ENCODE measurements at regions not wholly inside any gene's neighbourhood (a gene's known extent, or its start where the extent isn't known, plus 50 kb on each side); places are given as distances from the start of the nearest gene placed in this dataset.

DNA sequence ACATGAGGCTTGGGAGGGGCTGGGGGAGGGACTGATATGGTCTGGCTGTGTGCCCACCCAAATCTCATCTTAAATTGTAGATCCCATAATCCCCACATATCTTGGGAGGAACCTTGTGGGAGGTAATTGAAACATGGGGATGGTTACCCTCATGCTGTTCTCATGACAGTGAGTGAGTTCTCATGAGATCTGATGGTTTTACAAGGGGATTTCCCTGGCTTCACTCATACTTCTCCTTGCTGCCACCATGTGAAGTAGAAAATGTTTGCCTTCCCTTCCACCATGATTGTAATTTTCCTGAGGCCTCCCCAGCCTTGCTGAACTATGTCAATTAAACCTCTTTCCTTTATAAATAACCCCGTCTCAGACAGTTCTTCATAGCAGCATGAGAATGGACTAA, 362.9 kb downstream of the PCNX1 start:
- DNase-seq (no peak), FAIRE-seq (no peak), ATAC-seq (no peak)
- H3K27me3 ChIP-seq: no peaks in the 10 kb centered on the region
- 81 to 93% methylated on average over 1 of the region's 1 CpG for WGBS, 2 donors
- TF ChIP-seq, protein P1, sequence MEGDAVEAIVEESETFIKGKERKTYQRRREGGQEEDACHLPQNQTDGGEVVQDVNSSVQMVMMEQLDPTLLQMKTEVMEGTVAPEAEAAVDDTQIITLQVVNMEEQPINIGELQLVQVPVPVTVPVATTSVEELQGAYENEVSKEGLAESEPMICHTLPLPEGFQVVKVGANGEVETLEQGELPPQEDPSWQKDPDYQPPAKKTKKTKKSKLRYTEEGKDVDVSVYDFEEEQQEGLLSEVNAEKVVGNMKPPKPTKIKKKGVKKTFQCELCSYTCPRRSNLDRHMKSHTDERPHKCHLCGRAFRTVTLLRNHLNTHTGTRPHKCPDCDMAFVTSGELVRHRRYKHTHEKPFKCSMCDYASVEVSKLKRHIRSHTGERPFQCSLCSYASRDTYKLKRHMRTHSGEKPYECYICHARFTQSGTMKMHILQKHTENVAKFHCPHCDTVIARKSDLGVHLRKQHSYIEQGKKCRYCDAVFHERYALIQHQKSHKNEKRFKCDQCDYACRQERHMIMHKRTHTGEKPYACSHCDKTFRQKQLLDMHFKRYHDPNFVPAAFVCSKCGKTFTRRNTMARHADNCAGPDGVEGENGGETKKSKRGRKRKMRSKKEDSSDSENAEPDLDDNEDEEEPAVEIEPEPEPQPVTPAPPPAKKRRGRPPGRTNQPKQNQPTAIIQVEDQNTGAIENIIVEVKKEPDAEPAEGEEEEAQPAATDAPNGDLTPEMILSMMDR (IDR thresholded peaks at IDR 0.05): no peak
- no peaks in the 10 kb centered on the region for H3K4me1 ChIP-seq
- no peaks in the 10 kb centered on the region for H3K9me3 ChIP-seq
- H3K27ac ChIP-seq: no peak overlapping the region
- H3K36me3 ChIP-seq: no peaks in the 10 kb centered on the region
- H3K4me3 ChIP-seq: no peak overlapping the region
- intact Hi-C loops (cut with DNase I): no loop called here

DNA sequence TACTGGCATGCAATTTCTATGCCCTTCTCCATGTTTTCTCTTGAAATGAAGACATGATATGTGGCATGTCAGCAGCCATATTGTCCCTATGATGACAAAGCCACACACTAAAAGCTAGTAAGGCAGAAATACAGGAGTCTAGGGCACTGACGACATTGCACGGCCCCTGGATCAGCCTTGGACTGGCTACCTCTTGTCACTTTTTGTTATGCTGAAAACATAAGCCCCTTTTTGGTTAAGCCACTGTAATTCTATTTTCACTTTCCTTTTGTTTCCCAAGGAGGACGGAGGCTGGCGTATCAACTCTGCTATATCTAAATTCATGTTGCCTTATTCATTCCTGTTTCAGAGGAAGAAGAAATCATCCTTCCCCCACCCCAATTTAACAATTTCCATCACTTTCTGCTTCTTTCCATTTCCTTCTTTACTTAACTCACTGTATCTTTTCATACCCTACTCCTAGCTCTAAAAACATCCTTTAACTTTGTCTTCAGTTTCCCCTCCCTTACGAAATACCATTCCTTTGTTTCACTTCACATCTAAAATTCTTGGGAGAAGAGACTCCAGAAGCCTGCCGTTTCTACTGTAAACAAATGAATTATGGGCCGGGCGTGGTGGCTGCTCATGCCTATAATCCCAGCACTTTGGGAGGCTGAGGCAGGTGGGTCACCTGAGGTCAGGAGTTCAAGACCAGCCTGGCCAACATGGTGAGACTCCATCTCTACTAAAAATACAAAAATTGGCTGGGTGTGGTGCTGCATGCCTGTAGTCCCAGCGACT, 364.1 kb downstream of the PCNX1 start:
- Histone ChIP-seq H3K9me3 (no peaks in the 10 kb centered on the region), H3K27ac (no peak overlapping the region), H3K4me1 (no peaks in the 10 kb centered on the region), H3K27me3 (no peaks in the 10 kb centered on the region), H3K4me3 (no peak overlapping the region), H3K36me3 (no peaks in the 10 kb centered on the region)
- no peak for DNase-seq
- 81 to 90% methylated on average over 9 of the region's 9 CpGs for WGBS, 2 donors
- TF ChIP-seq, protein P1 (IDR thresholded peaks at IDR 0.05): no peak
- intact Hi-C loops (cut with DNase I): no loop called here
- no peak for FAIRE-seq
- no peak for ATAC-seq

DNA sequence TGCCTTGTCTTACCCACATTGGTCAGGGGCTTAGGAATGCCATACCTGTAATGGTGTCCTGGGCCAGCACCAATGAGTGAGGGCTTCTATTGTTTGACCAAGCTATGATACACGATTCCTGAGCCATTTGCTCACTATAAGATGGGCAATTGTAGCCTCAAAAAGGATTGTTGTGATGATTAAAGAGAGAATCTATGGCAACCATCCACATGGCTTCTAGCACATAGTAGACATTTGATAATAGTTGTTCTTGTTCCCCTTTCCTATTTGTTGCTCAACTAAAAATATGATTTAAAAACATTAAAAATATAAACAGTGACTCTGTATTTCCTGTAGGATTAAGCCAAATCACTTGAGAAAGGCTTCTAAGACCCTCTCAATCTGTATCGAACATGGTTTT, 366.1 kb downstream of the PCNX1 start:
- H3K27me3 ChIP-seq: no peaks in the 10 kb centered on the region
- no peaks in the 10 kb centered on the region for H3K36me3 ChIP-seq
- no peak overlapping the region for H3K4me3 ChIP-seq
- intact Hi-C loops (cut with DNase I): no loop called here
- ATAC-seq (no peak), FAIRE-seq (no peak), DNase-seq (no peak)
- H3K4me1 ChIP-seq: no peaks in the 10 kb centered on the region
- H3K27ac ChIP-seq: no peak overlapping the region
- H3K9me3 ChIP-seq: no peaks in the 10 kb centered on the region
- TF ChIP-seq, protein P1 (IDR thresholded peaks at IDR 0.05): no peak
- 68 to 81% methylated on average over 2 of the region's 2 CpGs for WGBS, 2 donors

DNA sequence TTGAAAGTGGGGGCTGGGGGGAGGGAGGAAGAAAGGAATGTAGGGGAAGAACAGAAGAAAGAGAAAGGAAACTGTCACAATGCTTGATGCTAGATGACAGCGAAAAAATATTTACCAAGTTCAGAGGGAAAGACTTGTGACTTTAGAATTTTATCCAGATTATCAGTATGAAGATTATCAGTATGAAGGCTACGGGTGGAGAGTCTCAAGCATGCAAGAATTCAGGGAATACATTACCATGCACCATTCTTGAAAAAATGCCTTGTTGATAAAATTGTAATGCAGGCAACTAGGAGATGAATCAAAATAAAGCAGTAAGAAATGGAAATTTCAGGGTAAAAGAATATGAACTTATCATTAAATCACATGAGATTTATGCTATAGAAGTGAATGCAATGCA, 376.8 kb downstream of the PCNX1 start:
- FAIRE-seq: no peak
- Histone ChIP-seq H3K9me3 (no peaks in the 10 kb centered on the region), H3K27ac (no peak overlapping the region), H3K36me3 (no peaks in the 10 kb centered on the region), H3K4me1 (no peaks in the 10 kb centered on the region), H3K27me3 (no peaks in the 10 kb centered on the region), H3K4me3 (no peak overlapping the region)
- 56 to 63% methylated on average over 2 of the region's 2 CpGs for WGBS, 2 donors
- DNase-seq: no peak
- no peak for ATAC-seq
- intact Hi-C loops (cut with DNase I): no loop called here
- TF ChIP-seq, protein P1 (IDR thresholded peaks at IDR 0.05): no peak

DNA sequence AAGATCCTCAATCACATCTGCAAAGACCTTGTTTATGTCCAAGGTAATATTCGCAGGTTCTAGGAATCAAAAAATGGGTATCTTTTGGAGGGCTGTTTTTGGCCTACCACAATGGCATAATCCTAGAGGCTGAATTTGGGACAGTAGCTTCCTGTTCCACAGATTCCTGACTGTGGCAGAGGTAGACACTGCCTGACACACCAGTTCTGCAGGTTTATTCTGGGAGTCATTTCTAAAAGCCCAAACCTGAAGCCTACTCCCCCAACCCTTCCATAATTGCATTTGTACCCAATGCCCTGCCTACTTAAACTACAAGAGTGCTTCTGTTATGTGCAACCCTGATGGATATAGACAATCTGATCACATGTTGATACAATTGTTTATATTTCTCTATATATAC, 378.9 kb downstream of the PCNX1 start:
- Histone ChIP-seq H3K4me1 (no peaks in the 10 kb centered on the region), H3K27ac (no peak overlapping the region), H3K4me3 (no peak overlapping the region), H3K27me3 (no peaks in the 10 kb centered on the region), H3K36me3 (no peaks in the 10 kb centered on the region), H3K9me3 (no peaks in the 10 kb centered on the region)
- intact Hi-C loops (cut with DNase I): no loop called here
- TF ChIP-seq, protein P1 (IDR thresholded peaks at IDR 0.05): no peak
- ATAC-seq: no peak
- no peak for DNase-seq
- no peak for FAIRE-seq
- 89 to 94% methylated on average over 1 of the region's 1 CpG for WGBS, 2 donors
